H9 (cell line): ENCODE measurements at regions not wholly inside any gene's neighbourhood (a gene's known extent, or its start where the extent isn't known, plus 50 kb on each side); places are given as distances from the start of the nearest gene placed in this dataset.

ENCODE experiments used
- DNase-seq: peaks from one replicate; pipeline ENCODE4 v3.0.0-alpha.2; 2017
- H2AFZ ChIP-seq: one replicate; pipeline ENCODE4 v1.6.1; 2013; ENCODE audit warnings: mild to moderate bottlenecking, low read length, control low read depth, moderate library complexity
- H2AK5ac ChIP-seq: 2 replicates; pipeline ENCODE4 v1.6.1; 2013; ENCODE audit warnings: low read length, control low read depth, mixed read lengths; ENCODE audit not compliant: insufficient read length
- H2BK120ac ChIP-seq: one replicate; pipeline ENCODE4 v1.6.1; 2013; ENCODE audit warnings: low read depth, mild to moderate bottlenecking, low read length, control low read depth, inconsistent platforms; ENCODE audit not compliant: poor library complexity, severe bottlenecking
- H2BK12ac ChIP-seq: 2 replicates; pipeline ENCODE4 v1.6.1; 2013; ENCODE audit warnings: low read length, control low read depth, mixed read lengths, low read depth; ENCODE audit not compliant: insufficient read length
- H2BK15ac ChIP-seq: 2 replicates; pipeline ENCODE4 v1.6.1; 2013; ENCODE audit warnings: low read depth, low read length, control low read depth
- H2BK20ac ChIP-seq: one replicate; pipeline ENCODE4 v1.6.1; 2013; ENCODE audit warnings: low read depth, mild to moderate bottlenecking, low read length, control low read depth, inconsistent platforms; ENCODE audit not compliant: poor library complexity, severe bottlenecking
- H2BK5ac ChIP-seq: 2 replicates; pipeline ENCODE4 v1.6.1; 2013; ENCODE audit warnings: low read length, control low read depth, mixed read lengths; ENCODE audit not compliant: insufficient read length
- H3K14ac ChIP-seq: 2 replicates; pipeline ENCODE4 v1.6.1; 2013; ENCODE audit warnings: low read length, control low read depth; ENCODE audit not compliant: insufficient read depth
- H3K18ac ChIP-seq: 2 replicates; pipeline ENCODE4 v1.6.1; 2013; ENCODE audit warnings: low read depth, mild to moderate bottlenecking, mixed read lengths, low read length, control low read depth; ENCODE audit not compliant: insufficient read length
- H3K23ac ChIP-seq: 2 replicates; pipeline ENCODE4 v1.6.1; 2013; ENCODE audit warnings: low read length, control low read depth, mixed read lengths, low read depth; ENCODE audit not compliant: insufficient read length
- H3K23me2 ChIP-seq: 2 replicates; pipeline ENCODE4 v1.6.1; 2013; ENCODE audit warnings: low read depth, mild to moderate bottlenecking, mixed read lengths, low read length, control low read depth; ENCODE audit not compliant: insufficient read length, poor library complexity, severe bottlenecking
- H3K27ac ChIP-seq: 2 replicates; pipeline ENCODE4 v1.5.1; 2013; ENCODE audit warnings: low read length, control low read depth, mixed read lengths, low read depth; ENCODE audit not compliant: insufficient read length
- H3K27me3 ChIP-seq: 2 replicates; pipeline ENCODE4 v1.6.1; 2013; ENCODE audit warnings: low read length, control low read depth, inconsistent platforms; ENCODE audit not compliant: insufficient read depth
- H3K4ac ChIP-seq: 2 replicates; pipeline ENCODE4 v1.6.1; 2013; ENCODE audit warnings: low read depth, mild to moderate bottlenecking, control low read depth, inconsistent platforms, low read length, moderate library complexity
- H3K4me1 ChIP-seq: 2 replicates; pipeline ENCODE4 v1.6.1; 2013; ENCODE audit warnings: low read length, control low read depth, inconsistent platforms; ENCODE audit not compliant: insufficient read depth
- H3K4me2 ChIP-seq: 2 replicates; pipeline ENCODE4 v1.6.1; 2013; ENCODE audit warnings: low read length, control low read depth, mixed read lengths; ENCODE audit not compliant: insufficient read length, insufficient read depth
- H3K56ac ChIP-seq: 2 replicates; pipeline ENCODE4 v1.6.1; 2013; ENCODE audit warnings: low read depth, mild to moderate bottlenecking, mixed read lengths, low read length, control low read depth; ENCODE audit not compliant: insufficient read length
- H3K79me1 ChIP-seq: 2 replicates; pipeline ENCODE4 v1.6.1; 2013; ENCODE audit warnings: low read depth, mild to moderate bottlenecking, moderate library complexity, low read length, control low read depth, inconsistent platforms; ENCODE audit not compliant: insufficient read depth, poor library complexity, severe bottlenecking
- H3K79me2 ChIP-seq: 2 replicates; pipeline ENCODE4 v1.6.1; 2013; ENCODE audit warnings: low read length, control low read depth, inconsistent platforms; ENCODE audit not compliant: insufficient read depth
- H3K9ac ChIP-seq: 2 replicates; pipeline ENCODE4 v1.6.1; 2013; ENCODE audit warnings: low read length, control low read depth, mixed read lengths; ENCODE audit not compliant: insufficient read length; ENCODE audit errors: extremely low read depth
- H3K9me3 ChIP-seq: one replicate; pipeline ENCODE4 v1.6.1; 2013; ENCODE audit warnings: low read depth, low read length, inconsistent platforms; ENCODE audit not compliant: control insufficient read depth
- H3T11ph ChIP-seq: one replicate; pipeline ENCODE4 v1.6.1; 2013; ENCODE audit warnings: mild to moderate bottlenecking, low read length, control low read depth, inconsistent platforms
- H4K20me1 ChIP-seq: one replicate; pipeline ENCODE4 v1.6.1; 2013; ENCODE audit not compliant: control insufficient read depth, insufficient read length, insufficient read depth
- H4K5ac ChIP-seq: 2 replicates; pipeline ENCODE4 v1.6.1; 2013; ENCODE audit warnings: low read depth, mild to moderate bottlenecking, mixed read lengths, low read length, control low read depth; ENCODE audit not compliant: insufficient read length
- H4K8ac ChIP-seq: replicated peaks from 2 replicates; pipeline ENCODE4 v1.6.1; 2013; ENCODE audit warnings: low read length, control low read depth, mixed read lengths, low read depth; ENCODE audit not compliant: insufficient read length
- H4K91ac ChIP-seq: 2 replicates; pipeline ENCODE4 v1.6.1; 2013; ENCODE audit warnings: low read depth, mild to moderate bottlenecking, moderate library complexity, mixed read lengths, low read length, control low read depth; ENCODE audit not compliant: insufficient read length
- H3K27ac Mint-ChIP-seq, 3 experiments: 2 replicates in 2 of 3; 3 replicates in 1 of 3; pipeline ENCODE4 v1.8.0; 2020 to 2021; ENCODE audit warnings: mixed read lengths in 3 of 3, mild to moderate bottlenecking in 1 of 3, moderate library complexity in 1 of 3
- H3K27me3 Mint-ChIP-seq: 2 replicates; pipeline ENCODE4 v1.8.0; 2021; ENCODE audit warnings: low read depth, mild to moderate bottlenecking, moderate library complexity, mixed read lengths
- H3K36me3 Mint-ChIP-seq, 3 experiments: 2 replicates in 2 of 3; 3 replicates in 1 of 3; pipeline ENCODE4 v1.8.0; 2020 to 2021; ENCODE audit warnings: low read depth in 3 of 3, mixed read lengths in 3 of 3; ENCODE audit not compliant: insufficient read depth in 1 of 3
- H3K4me1 Mint-ChIP-seq, 2 experiments: 2 replicates each; pipeline ENCODE4 v1.8.0; 2020; ENCODE audit warnings: mixed read lengths in 2 of 2
- H3K4me3 Mint-ChIP-seq, 2 experiments: 2 replicates in 1 of 2; 3 replicates in 1 of 2; pipeline ENCODE4 v1.8.0; 2020 to 2021; ENCODE audit warnings: mild to moderate bottlenecking in 2 of 2, mixed read lengths in 2 of 2, moderate library complexity in 1 of 2
- H3K9me3 Mint-ChIP-seq, 2 experiments: 2 replicates in 1 of 2; 3 replicates in 1 of 2; pipeline ENCODE4 v1.8.0; 2020; ENCODE audit warnings: mild to moderate bottlenecking in 2 of 2, mixed read lengths in 2 of 2, moderate library complexity in 1 of 2
- CTCF ChIP-seq: fragments of 200-600 bp; sonication (generic); conservative IDR thresholded peaks from 3 replicates; pipeline ENCODE4 v1.8.0; 2021; ENCODE audit warnings: antibody characterized with exemption, mild to moderate bottlenecking
- WGBS: extraction: QIAGEN DNeasy Blood & Tissue Kit; methylation state at CpG from one replicate; pipeline ENCODE4 v1.1.7; 2013; ENCODE audit warnings: missing lambda C conversion rate, low lambda C conversion rate, mixed read lengths; ENCODE audit not compliant: insufficient read length; ENCODE audit errors: extremely low coverage; 5-methylcytosine and 5-hydroxymethylcytosine counted together

- no peak overlapping the region for H3K4me3 Mint-ChIP-seq
- Histone ChIP-seq H3K9ac (no peak overlapping the region), H4K8ac (no peak overlapping the region), H3K56ac (no peak overlapping the region), H3K4me2 (no peak overlapping the region), H2BK15ac (no peak overlapping the region), H3K79me2 (no peaks in the 10 kb centered on the region), H3K23ac (no peak overlapping the region), H2AK5ac (no peak overlapping the region), H2AFZ (no peak overlapping the region), H3K4me1 (no peaks in the 10 kb centered on the region), H2BK5ac (no peak overlapping the region), H3K14ac (no peak overlapping the region), H4K20me1 (no peaks in the 10 kb centered on the region), H2BK120ac (no peak overlapping the region), H4K5ac (no peak overlapping the region), H3K27ac (no peak overlapping the region), H3K79me1 (no peaks in the 10 kb centered on the region), H4K91ac (no peak overlapping the region), H2BK20ac (no peak overlapping the region), H2BK12ac (no peak overlapping the region), H3K23me2 (no peaks in the 10 kb centered on the region), H3K4ac (no peak overlapping the region), H3K9me3 (no peaks in the 10 kb centered on the region), H3T11ph (no peak overlapping the region), H3K18ac (no peak overlapping the region), H3K27me3 (no peaks in the 10 kb centered on the region; the same call in 1 of the 2 replicates)
- DNase-seq = peak; percentile 61
- no peaks in the 10 kb centered on the region for H3K4me1 Mint-ChIP-seq
- H3K36me3 Mint-ChIP-seq = no peaks in the 10 kb centered on the region
- peak; percentile 51 for TF ChIP-seq CTCF
- WGBS = no CpG with 5 or more reads among the region's 9 CpGs
- peaks cover 0 to 5% of the 10 kb centered on the region in 2 experiments; a peak in 3 of 5 replicates for H3K9me3 Mint-ChIP-seq
- no peak overlapping the region for H3K27ac Mint-ChIP-seq
- peaks cover 45% of the 10 kb centered on the region for H3K27me3 Mint-ChIP-seq
Measured at GRCh38 chr20:60085551-60086132, 127.4 kb downstream of the CDH26 start.
